ENCODE measurements at regions not wholly inside any gene's neighbourhood (a gene's known extent, or its start where the extent isn't known, plus 50 kb on each side); places are given as distances from the start of the nearest gene placed in this dataset.
A peak's percentile ranks its signal among the peaks of the same experiment; 100 is the strongest.

DNA sequence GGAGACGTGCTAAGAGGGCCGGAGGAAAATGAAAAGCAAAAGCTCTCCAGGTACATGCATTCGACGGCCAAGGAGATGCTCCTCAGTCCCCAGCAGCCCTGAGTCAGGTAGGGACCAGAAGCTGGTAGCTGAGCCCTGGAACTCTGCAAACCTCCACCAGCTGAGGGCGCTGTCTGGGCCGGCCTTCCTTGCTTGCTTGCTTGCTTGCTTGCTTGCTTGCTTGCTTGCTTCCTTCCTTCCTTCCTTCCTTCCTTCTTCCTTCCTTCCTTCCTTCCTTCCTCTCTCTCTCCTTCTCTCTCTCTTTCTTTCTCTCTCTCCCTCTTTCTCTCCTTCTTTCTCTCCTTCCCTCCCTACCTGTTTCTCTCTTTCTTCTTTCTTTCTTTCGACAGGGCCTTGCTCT lies 94.6 kb upstream of the RASGRF1 start:
- ATAC-seq, result no peak
- DNase-seq, result peak; percentile 45

DNA sequence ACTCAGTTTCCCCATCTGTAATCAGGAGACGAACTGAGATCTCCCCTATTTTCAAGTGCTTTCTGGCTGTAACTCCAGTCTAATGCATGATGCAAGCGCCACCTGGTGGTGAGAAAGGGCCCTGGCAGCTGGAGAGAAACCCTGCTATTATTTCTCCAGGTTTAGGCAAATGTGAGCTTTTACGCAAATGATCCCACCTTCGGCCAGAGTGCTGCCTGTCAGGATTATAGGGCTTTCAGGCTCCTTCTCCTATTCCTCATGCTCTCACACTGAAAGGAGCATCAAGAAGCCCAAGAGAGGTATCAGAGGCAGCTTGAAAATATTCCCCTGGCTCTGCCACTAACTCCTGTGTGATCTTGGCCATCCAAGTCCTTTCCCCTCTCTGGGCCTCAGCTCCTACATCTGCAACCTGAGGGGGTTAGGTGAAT lies 93.9 kb upstream of the RASGRF1 start:
- ATAC-seq, result no peak
- DNase-seq, result peak; percentile 76

DNA sequence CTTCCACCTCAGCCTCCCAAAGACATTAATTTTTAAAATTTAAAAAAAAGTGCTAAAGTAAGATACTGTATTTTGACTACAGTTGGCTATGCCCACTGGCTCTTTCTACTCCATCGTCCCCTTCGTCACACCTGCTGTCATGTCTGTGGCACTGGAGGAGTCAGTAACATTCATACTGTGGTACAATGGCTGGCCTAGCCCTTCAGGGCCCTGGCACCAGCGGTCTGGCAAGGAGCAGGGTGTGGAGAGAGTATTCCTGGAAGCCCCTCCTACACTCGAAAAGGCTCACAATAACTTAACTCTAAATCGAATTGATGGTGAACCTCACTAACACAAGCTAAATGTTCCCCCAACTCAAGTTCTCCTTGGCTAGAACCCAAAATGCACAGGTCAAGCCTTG lies 89.7 kb upstream of the RASGRF1 start:
- ATAC-seq (no peak), DNase-seq (no peak)

DNA sequence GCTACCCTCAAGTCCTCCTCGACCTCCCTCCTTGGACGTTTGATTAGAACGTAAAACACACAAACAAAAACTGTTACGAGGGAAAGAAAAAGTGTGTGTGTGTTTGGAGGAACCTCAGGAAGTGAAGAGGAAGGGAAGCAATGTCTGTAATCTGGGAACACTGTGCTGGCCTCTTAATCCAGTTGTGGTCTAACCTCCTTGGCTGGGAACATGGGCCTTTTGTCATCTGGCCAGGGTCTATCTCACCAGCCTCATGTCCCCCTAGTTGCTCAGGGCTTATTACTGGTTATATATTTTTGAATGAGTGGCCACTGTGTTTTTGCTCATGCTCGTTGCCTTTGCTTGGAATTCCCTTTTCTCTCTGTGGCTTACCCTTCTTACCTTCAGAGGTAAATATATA lies 89.0 kb upstream of the RASGRF1 start:
- ATAC-seq (no peak), DNase-seq (no peak)

DNA sequence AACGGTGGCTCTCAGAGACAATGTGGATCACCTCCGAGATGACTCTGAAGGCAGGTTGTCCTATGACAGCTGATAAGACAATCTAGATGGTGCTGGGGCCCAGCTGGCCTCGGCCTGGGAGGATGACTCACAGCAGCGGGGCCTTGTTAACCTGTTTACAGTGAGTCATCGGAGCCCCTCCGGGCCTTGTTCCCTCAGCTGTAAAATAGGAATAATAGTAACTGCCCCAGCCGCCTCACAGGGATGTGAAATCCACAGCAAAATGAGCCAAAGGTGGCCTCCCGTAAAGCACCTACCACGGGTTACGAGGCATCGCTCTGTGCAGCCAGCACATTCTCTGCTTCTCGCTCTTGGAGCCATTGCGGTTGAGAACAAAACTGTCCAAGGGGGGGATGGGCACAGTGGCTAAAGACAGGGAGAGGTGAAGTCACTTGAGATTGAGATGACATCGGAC lies 88.6 kb upstream of the RASGRF1 start:
- ATAC-seq (no peak), DNase-seq (no peak)

DNA sequence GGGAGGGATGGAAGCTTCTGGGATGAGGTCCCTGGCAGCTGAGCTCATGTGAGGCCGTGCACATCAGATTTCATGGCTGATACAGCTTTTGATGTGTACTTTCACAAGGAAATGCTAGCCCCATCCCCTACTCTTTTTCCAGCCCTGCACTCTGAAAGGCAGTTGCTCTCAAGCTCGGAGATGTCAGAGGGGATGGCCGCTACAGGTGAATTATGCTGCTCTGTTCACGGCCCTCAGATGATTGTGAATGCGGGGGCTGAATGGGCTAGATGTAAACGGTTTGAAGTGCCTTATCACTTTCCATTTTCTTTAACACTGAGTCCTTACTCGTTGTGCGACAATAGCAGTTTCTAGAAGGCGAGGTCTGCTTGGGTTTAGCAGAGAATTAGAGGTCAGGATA lies 88.0 kb upstream of the RASGRF1 start:
- ATAC-seq (no peak), DNase-seq (no peak)

DNA sequence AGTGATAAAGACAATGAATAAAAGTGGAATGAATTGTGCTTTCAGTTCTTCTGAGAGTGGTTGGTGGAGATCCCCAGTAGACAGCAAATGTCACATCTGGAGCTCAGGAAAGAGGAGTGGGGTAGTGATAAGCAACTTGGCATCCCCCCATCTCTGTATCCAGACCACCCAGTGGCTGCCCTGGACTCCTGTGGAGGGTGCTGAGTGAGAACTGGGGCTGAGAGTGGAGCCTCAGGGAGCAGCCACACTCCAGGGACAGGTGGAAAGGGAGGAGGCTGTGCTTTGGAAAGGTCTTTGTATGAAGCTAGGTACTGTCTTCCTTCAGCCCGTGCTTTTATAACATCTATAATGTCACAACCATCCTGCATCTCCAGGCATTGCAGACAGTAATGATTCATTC lies 85.6 kb upstream of the RASGRF1 start:
- no peak for ATAC-seq

DNA sequence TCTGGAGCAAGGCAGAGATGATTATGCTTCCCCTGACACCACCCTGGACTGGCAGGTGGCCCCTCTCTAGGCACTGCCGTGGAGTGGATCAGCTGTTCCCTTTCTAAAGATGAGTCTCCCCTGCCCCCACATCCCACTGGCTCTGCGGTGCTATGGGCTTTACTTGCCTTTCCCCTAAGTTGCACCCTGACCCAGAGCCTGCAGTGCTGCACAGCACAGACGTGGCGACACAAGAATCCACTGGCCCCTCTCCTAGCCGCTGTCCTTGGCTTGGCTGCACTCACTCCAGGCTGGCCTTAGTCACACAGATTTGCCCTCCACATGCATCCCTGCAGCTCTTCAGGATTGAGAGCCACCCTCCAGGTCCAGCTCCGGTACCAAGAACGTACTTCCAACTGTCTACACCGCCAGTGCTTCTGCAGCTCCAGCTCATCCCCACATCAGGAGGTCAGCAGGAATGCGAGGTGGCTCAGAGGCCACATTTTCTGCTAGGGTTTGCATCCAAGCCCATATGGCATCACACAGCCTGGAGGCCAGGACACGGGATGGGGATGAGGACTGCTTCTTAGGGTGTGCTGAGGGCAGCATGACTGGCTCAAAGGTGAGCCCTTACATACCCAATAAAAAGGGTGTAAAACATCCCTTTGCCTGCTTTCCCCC lies 82.4 kb upstream of the RASGRF1 start:
- peak; percentile 13 for ATAC-seq
- no peak for DNase-seq

More for the DNA sequence above, 85.6 kb upstream of the RASGRF1 start:
- DNase-seq, result no peak

DNA sequence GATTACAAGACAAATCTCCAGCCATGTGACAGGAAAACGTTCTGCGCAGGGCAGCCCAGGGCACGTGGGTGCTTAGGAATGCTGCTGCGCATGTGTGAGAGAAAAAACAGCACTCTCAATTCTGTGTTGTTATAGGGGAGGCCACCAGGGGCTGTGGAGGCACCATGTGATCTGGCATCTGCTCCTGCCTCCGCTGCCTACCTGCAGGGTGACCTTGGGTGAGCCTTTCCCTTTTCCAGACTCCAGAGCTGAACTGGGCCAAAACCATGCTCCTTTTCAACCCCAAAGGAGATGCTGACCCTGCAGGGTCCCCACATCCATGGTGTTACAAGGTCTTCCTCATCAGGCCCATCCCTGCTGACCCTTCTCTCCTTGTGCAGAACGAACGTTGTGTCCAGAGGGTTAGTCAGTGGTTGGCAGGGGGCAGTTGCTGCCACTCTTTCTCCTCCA lies 81.5 kb upstream of the RASGRF1 start:
- no peak for DNase-seq
- ATAC-seq, result no peak

DNA sequence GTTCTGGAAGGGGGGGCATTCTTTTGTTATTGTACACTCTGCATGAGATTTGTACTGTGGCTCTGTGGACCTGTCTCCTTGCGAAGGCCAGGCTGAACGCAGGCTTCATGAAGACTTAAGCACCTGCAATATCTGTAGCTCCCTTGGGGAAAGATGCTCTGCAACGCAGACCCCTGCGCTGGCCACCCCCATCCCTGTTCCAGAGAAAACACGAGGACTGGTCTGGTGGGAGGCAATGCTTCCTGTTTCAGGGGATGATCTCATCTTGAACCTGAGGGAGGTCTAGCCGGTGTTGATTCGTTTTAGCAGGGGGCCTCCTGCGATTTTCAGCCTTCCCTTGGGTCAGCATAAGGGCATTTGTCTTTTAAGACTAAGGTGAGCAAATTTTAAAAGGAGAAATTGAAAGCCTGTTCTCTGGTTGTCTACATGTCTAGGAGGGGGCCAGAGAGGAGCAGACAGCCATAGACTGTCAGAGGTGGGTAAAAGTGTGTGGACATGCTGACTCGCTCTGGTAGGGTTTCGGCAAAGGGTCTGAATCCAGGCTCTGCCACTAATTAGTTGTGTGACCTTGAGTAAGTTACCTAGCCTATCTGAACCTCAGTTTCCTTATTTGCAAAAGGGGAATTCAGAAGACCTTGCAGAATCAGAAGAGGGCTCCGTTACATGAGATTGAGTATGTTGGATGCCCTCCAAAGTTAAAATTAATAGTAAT lies 80.9 kb upstream of the RASGRF1 start:
- no peak for ATAC-seq

DNA sequence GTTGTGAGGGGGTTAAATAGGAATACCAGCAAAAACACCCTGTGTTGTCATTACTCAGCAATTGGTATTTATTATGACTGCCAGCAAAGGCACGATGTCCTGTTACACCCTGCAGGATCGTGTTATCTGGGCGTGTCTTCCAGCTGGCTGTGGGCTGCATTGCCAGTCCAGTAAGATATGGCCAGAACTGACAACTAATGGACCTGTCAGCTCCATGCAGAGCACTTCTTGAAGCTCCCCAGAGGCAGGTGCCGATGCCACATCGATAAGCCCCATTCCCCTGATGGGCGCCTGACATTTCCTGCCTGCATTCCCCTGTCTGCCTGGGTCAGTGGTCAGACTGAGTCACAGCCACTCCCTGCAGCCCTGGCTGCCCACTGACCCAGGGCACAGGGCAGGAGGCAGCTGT lies 79.7 kb upstream of the RASGRF1 start:
- ATAC-seq, result no peak
- no peak for DNase-seq

More for the DNA sequence above, 80.9 kb upstream of the RASGRF1 start:
- no peak for DNase-seq

DNA sequence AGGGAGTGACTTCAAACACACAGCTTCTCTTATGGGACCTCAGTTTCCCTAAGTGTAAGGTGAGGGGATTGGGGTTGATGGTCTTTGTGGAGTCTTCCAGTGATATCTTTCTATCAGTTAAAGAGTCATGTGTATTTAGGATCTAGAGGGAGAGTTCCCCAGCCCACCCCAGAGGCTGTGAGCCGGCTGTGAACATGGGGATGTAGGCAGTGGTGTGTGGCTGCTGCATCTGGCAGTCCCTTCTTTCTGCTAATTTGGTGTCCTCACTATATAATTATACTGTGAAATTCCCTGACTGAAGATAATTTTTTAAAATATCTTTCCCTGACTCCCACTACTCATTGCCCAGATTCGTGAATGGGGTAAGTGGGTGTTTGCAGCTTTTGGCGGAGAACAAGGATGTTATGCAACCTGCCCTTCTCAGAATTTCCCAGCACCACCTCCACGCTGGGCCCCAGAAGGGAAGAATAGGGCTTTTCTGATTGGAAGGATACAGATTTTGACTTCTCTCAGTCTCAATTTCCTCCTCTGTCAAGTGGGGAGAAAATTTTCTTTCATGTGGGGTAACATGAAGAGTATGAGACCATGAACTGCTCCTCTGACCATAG lies 79.0 kb upstream of the RASGRF1 start:
- no peak for DNase-seq
- no peak for ATAC-seq

DNA sequence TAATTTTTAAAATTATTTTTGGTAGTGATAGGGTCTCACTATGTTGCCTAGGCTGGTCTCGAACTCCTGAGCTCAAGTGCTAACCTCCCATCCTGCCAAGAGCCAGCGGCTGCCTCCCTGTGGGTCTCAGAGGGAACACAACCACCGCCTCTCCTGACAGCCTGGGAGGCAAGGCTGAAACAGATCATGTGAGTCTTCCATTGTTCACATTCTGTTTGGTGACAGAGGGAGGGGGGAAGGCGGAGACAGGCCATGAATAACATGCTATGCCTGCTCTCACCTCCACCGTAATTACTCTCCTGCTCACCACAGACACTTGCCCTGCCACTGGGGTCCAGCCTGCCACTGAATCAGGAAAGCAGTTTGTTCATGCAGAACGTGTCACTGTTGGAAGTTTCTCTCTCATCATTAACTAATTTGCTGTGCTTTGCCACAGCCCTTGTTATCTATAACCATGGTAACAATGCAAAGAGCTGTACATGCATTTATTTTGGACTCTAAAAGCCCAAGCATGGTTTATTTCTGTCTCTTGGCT lies 78.4 kb upstream of the RASGRF1 start:
- no peak for ATAC-seq

DNA sequence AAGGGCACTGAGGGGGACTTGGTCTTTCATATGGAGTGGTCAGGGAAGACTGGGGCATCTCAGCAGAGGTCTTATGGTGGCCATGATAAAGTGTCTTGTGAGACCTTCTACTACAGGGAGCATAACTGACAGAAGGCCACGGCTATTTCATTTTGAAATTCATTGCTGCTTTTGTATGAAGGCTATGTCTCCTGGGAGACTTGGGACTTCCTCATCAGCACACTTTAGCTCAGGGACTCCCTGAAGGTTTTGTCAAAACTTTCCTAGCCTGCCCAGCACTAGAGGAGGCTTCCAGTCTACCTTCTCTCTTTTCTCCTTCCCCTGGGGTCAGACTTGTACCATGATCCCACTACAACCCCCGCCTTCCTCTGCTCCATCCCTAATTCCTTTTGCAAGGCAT lies 77.2 kb upstream of the RASGRF1 start:
- ATAC-seq (no peak), DNase-seq (no peak)

More for the DNA sequence above, 78.4 kb upstream of the RASGRF1 start:
- no peak for DNase-seq

DNA sequence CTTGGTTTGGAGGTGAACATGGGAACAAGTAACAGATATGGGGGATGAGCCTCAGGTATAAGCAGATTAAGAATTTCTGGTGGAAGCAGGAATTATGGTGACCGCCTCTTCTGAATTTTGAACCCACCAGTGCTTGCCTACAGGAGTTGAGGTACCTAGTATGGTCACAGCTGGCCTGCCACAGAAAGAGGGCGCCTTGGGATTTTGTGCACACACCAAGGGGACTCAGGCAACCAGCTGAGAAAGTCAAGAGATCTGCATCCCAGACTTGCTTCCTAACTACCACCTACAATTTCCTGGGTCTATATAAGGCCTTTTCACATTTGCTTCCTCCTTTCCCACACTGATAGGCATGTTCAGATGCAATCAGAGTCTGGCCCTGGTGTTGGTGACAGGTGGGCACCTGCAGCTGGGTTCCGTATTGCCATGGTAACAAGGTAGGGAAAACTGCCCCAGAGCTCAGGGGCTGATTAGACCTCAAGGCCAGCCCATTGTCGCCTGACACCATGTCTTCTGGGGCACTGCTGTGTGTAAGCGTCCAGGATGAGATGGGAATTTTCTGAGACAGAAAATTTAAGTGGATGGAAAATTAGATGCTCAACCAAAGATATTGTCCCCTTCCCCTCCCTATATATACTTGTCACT lies 75.9 kb upstream of the RASGRF1 start:
- DNase-seq, result no peak
- ATAC-seq, result no peak

DNA sequence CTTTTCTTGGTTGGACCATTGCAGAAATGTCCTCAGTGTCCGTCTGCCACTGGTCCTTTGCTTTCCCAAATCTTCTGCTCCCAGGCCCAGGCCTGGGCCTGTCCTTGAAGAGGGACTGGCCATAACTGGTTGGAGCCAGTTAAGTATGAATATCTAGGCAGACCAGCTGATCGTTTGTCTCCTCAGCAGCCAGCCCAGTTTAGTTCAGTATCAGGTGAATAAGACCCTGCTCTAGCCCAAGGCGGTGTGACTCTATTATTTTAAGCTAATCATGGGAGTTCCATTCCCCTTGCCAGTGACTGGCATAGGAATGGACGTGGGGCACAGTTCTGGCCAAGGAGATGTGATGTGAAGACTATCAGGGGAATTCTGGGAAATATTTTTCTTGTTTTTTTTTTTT lies 73.9 kb upstream of the RASGRF1 start:
- DNase-seq, result no peak
- ATAC-seq, result no peak

DNA sequence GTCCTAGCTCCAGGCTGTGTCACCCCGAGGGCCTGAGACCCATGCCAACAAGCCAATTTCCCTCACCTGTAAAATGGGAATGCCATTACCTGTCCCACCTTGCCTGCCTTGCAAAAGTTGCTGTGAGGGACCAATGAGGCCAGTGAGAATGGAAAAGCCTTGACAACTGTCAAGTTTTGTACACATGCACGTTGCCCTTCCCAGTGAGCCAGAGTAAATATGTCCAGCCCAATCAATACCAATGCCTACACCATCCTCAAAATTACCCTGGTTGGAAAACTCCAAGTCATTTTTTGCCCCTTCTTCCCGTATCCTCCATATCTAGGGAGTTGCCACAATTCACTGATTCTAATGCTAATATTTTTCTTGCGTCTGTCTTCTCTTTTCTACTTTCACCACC lies 73.5 kb upstream of the RASGRF1 start:
- DNase-seq (no peak), ATAC-seq (no peak)

DNA sequence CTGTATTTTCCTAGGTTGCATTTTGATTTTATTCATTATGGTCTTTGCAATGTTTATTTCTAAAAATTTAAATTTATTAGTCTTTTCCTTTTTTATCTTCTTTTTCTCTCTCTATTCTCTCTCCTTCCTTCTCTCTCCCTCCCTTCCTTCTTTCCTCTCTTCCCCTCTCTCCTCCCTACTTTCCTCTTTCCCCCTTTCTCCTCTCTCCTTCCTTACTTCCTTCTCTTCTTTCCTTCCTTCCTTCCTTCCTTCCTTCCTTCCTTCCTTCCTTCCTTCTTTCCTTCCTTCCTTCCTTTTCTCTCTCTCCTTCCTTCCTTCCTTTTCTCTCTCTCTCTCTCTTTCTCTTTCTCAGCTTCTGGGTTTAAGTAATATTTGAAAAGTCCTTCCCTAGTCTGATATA lies 72.8 kb upstream of the RASGRF1 start:
- DNase-seq (no peak), ATAC-seq (no peak)

DNA sequence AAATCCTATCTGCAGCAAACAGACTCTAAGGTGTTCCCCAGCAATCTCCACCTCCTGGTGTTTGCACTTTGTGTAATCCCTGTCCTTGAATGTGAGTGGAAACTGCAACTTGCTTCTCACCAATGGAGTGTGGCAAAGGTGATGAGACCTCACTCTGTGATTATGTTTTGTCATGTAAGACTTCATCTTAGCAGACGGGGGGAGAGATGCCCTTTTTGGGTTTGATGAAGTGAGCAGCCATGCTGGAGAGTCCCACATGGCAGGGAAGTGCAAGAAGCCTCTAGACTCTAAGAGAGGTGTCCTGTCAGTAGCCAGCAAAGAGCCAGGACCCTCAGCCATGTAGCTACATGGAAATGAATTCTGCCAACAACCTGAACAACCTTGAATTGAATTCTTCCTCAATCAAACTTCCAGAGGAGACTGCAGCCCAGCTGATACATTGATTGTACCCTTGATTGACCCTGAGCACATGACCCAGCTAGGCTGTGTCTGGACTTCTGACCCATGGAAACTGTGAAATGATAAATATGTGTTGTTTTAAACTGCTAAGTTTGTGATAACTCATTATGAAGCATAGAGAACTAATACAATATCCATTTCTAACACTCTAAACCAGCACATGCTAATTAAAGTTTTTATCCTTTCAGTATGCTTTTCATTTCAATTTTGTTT lies 71.4 kb upstream of the RASGRF1 start:
- ATAC-seq, result no peak

DNA sequence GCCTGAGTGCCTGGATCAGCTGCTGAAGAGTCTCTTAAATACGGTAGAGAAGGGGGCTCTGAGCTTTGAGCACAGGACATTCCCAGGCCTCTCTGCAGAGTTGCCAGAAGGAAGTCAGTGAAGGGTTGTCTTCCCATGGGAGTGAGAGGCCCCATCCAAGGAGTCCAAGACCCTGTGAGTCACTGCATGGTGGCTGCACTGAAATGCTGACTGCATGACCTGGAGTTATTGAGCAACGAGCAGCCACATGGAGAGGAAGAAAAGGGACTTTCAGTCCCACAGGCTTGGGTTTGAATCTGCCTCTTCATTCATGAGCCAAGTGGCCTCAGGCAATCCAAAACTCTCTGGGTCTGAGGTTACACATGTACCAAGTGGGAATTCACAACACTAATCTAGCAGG lies 69.6 kb upstream of the RASGRF1 start:
- ATAC-seq, result no peak
- no peak for DNase-seq

More for the DNA sequence above, 71.4 kb upstream of the RASGRF1 start:
- no peak for DNase-seq

DNA sequence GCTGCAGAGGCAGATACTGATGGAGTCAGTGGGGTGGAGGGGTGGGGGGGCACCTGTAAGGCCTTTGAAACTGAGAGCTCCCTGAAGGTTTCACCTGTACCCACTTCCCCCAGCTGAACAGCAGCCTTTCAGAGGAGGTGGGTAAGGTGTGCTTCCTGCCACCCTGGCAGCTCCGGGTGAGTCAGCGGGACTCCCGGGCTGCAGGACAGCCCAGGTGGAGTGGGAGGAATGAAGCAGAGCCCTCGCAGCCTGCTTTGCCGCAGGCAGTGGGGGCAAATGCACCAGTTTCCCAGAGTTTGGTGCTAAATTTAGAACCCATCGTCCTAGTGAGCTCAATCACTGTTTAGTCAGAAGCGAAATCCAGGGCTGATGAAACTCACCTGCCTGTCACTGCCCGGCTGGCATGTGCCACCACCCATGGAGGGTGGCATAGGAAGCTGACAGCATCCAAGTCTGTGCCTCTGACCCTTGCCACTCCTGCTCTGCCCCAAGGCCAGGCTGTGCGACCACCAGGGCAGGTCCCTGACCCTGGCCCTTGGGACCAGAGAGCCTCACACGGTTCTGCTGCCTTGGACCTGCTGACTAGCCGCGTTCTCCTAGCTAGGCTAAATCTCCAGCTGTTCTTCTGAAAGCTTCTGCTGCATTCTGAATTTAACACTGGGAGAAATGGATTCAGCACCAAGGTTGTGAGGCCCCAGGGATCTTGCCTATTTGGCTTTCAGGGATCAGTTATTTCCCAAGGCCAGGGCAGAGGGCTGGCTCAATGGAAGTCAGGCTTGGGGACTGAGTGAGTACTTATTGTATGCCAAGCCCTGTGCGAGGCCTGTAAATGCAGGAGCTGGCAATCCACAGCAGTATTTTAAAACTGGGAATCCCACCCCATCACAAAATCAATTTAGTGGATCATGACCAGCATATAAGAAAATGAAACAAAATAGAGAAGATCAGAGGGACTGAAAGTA lies 67.3 kb upstream of the RASGRF1 start:
- DNase-seq, result no peak
- no peak for ATAC-seq

Data from stimulated activated naive CD8-positive, alpha-beta T cell treated with anti-CD3 and anti-CD28 coated beads, Interleukin-15, Interleukin-2, amounts not matched to agents 100 U/mL and 50 U/mL, for 24 hours (primary cell).